ENCODE measurements at regions not wholly inside any gene's neighbourhood (a gene's known extent, or its start where the extent isn't known, plus 50 kb on each side); places are given as distances from the start of the nearest gene placed in this dataset.
A peak's percentile ranks its signal among the peaks of the same experiment; 100 is the strongest.

DNA sequence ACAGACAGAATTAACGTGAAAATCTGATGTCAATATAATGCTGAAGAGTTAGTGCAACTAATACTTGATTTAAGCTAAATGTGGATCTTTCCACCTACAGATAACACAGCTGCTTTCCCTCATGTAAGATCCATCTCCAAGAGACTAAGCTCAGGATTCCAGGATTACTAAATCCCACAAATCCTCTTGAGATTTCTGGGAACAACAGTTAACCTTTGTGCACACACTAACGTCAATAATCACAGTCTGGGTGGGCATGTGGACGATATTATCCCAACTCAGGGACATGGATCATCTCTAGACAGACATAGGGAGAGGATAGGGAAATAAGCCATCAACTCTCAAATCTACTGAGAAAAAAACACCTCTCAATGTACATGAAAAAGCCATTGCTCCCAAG is 432.6 kb downstream of the SATB2 start:
- no peaks in the 10 kb centered on the region for H4K20me1 ChIP-seq (ENCODE audit: insufficient read depth, low read length)
- no peaks in the 10 kb centered on the region for H3K79me2 ChIP-seq (ENCODE audit: insufficient read depth, low read length)
- no peak overlapping the region for H2AFZ ChIP-seq (ENCODE audit: low read length)
- H3K27me3 ChIP-seq (ENCODE audit: insufficient read depth, low read length): no peaks in the 10 kb centered on the region
- no peak for TF ChIP-seq CTCF (IDR thresholded peaks at IDR 0.05; ENCODE audit: extremely low read depth, low read depth, low read length)
- no peak overlapping the region for H3K27ac ChIP-seq (ENCODE audit: low read depth, low read length)
- no peaks in the 10 kb centered on the region for H3K4me1 ChIP-seq (ENCODE audit: insufficient read depth, low read length)
- H3K36me3 ChIP-seq (ENCODE audit: insufficient read depth, low read length): no peaks in the 10 kb centered on the region
- DNase-seq (ENCODE audit: insufficient read length, low spot score, missing footprints): no peak
- H3K4me2 ChIP-seq (ENCODE audit: insufficient read depth, low read length): no peak overlapping the region
- H3K9me3 ChIP-seq (ENCODE audit: low read depth, low read length): no peaks in the 10 kb centered on the region
- no peak overlapping the region for H3K4me3 ChIP-seq (ENCODE audit: insufficient read depth, low read length)

DNA sequence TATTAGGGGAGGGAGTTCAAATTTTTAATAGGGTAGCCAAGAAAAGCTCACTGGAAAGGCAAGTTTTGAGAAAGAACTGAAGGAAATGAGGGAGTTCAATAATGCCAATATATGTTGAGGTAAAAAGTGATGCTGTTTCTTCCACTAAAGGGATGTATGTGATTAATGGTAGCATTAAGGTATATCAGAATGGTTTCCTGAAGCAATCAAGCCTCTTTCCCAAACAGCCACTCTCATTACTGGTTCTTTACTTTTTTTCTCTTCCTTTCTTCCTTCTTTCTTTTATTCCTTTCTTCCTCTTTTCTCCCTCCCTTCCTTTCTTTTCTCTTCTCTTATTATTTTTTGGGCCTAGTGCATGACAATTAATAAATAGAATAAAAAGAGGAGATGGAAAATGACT is 433.5 kb downstream of the SATB2 start:
- DNase-seq (ENCODE audit: insufficient read length, low spot score, missing footprints): no peak
- no peaks in the 10 kb centered on the region for H3K9me3 ChIP-seq (ENCODE audit: low read depth, low read length)
- no peaks in the 10 kb centered on the region for H3K4me1 ChIP-seq (ENCODE audit: insufficient read depth, low read length)
- H3K27me3 ChIP-seq (ENCODE audit: insufficient read depth, low read length): no peaks in the 10 kb centered on the region
- no peaks in the 10 kb centered on the region for H3K79me2 ChIP-seq (ENCODE audit: insufficient read depth, low read length)
- H4K20me1 ChIP-seq (ENCODE audit: insufficient read depth, low read length): no peaks in the 10 kb centered on the region
- no peak overlapping the region for H3K4me2 ChIP-seq (ENCODE audit: insufficient read depth, low read length)
- TF ChIP-seq CTCF (IDR thresholded peaks at IDR 0.05; ENCODE audit: extremely low read depth, low read depth, low read length): no peak
- H3K4me3 ChIP-seq (ENCODE audit: insufficient read depth, low read length): no peak overlapping the region
- no peak overlapping the region for H3K27ac ChIP-seq (ENCODE audit: low read depth, low read length)
- H2AFZ ChIP-seq (ENCODE audit: low read length): no peak overlapping the region
- H3K36me3 ChIP-seq (ENCODE audit: insufficient read depth, low read length): no peaks in the 10 kb centered on the region

GRCh38 chr2:199019898-199020507 is 437.7 kb downstream of the SATB2 start:
- no peaks in the 10 kb centered on the region for H4K20me1 ChIP-seq (ENCODE audit: insufficient read depth, low read length)
- no peak overlapping the region for H3K4me3 ChIP-seq (ENCODE audit: insufficient read depth, low read length)
- no peak overlapping the region for H2AFZ ChIP-seq (ENCODE audit: low read length)
- H3K4me2 ChIP-seq (ENCODE audit: insufficient read depth, low read length): no peak overlapping the region
- no peak for DNase-seq (ENCODE audit: insufficient read length, low spot score, missing footprints)
- TF ChIP-seq CTCF (IDR thresholded peaks at IDR 0.05; ENCODE audit: extremely low read depth, low read depth, low read length): peak; percentile 70
- no peaks in the 10 kb centered on the region for H3K27me3 ChIP-seq (ENCODE audit: insufficient read depth, low read length)
- no peaks in the 10 kb centered on the region for H3K9me3 ChIP-seq (ENCODE audit: low read depth, low read length)
- H3K79me2 ChIP-seq (ENCODE audit: insufficient read depth, low read length): no peaks in the 10 kb centered on the region
- H3K36me3 ChIP-seq (ENCODE audit: insufficient read depth, low read length): no peaks in the 10 kb centered on the region
- H3K4me1 ChIP-seq (ENCODE audit: insufficient read depth, low read length): no peaks in the 10 kb centered on the region
- H3K27ac ChIP-seq (ENCODE audit: low read depth, low read length): no peak overlapping the region

GRCh38 chr2:199018826-199019225 is 438.9 kb downstream of the SATB2 start:
- H2AFZ ChIP-seq (ENCODE audit: low read length): no peak overlapping the region
- H3K79me2 ChIP-seq (ENCODE audit: insufficient read depth, low read length): no peaks in the 10 kb centered on the region
- no peak for DNase-seq (ENCODE audit: insufficient read length, low spot score, missing footprints)
- TF ChIP-seq CTCF (IDR thresholded peaks at IDR 0.05; ENCODE audit: extremely low read depth, low read depth, low read length): no peak
- no peaks in the 10 kb centered on the region for H3K9me3 ChIP-seq (ENCODE audit: low read depth, low read length)
- H3K27ac ChIP-seq (ENCODE audit: low read depth, low read length): no peak overlapping the region
- H3K4me3 ChIP-seq (ENCODE audit: insufficient read depth, low read length): no peak overlapping the region
- H4K20me1 ChIP-seq (ENCODE audit: insufficient read depth, low read length): no peaks in the 10 kb centered on the region
- no peaks in the 10 kb centered on the region for H3K4me1 ChIP-seq (ENCODE audit: insufficient read depth, low read length)
- no peak overlapping the region for H3K4me2 ChIP-seq (ENCODE audit: insufficient read depth, low read length)
- H3K27me3 ChIP-seq (ENCODE audit: insufficient read depth, low read length): no peaks in the 10 kb centered on the region
- H3K36me3 ChIP-seq (ENCODE audit: insufficient read depth, low read length): no peaks in the 10 kb centered on the region
